Fibroblast of lung (primary cell): ENCODE measurements at regions not wholly inside any gene's neighbourhood (a gene's known extent, or its start where the extent isn't known, plus 50 kb on each side); places are given as distances from the start of the nearest gene placed in this dataset.

Source experiments
- DNase-seq, 2 donors: peaks; one replicate each; pipeline versions ENCODE4 v3.0.0 to v3.0.0-alpha.2; 2010; ENCODE audit warnings: low read depth in 2 of 2
- H2AFZ ChIP-seq: 2 replicates; pipeline ENCODE4 v1.5.1; 2012; ENCODE audit warnings: low read length, control low read depth, inconsistent platforms
- H3K27ac ChIP-seq: 2 replicates; pipeline ENCODE4 v1.5.1; 2011; ENCODE audit warnings: low read length, control low read depth; ENCODE audit not compliant: insufficient read depth
- H3K27me3 ChIP-seq: 2 replicates; pipeline ENCODE4 v1.5.1; 2011; ENCODE audit warnings: mild to moderate bottlenecking, low read length; ENCODE audit not compliant: control insufficient read depth, insufficient read depth
- H3K36me3 ChIP-seq: 2 replicates; pipeline ENCODE4 v1.5.1; 2011; ENCODE audit warnings: low read length; ENCODE audit not compliant: control insufficient read depth, insufficient read depth
- H3K4me1 ChIP-seq: 2 replicates; pipeline ENCODE4 v1.5.1; 2011; ENCODE audit warnings: low read length; ENCODE audit not compliant: control insufficient read depth, insufficient read depth; ENCODE audit errors: extremely low read depth
- H3K4me2 ChIP-seq: 2 replicates; pipeline ENCODE4 v1.5.1; 2011; ENCODE audit warnings: low read length, control low read depth; ENCODE audit not compliant: insufficient read depth; ENCODE audit errors: extremely low read depth
- H3K4me3 ChIP-seq, 4 experiments: fragments of 200-600 bp in 1 of 4; sonication (generic) in 1 of 4; replicated peaks in 1 of 4; 2 replicates each; pipeline ENCODE4 v1.5.1; 2011 to 2016; ENCODE audit warnings: low read length in 4 of 4, low read depth in 3 of 4, mild to moderate bottlenecking in 3 of 4, control low read depth in 2 of 4, inconsistent platforms in 1 of 4, mixed read lengths in 1 of 4; ENCODE audit not compliant: insufficient read depth in 1 of 4; ENCODE audit errors: control extremely low read depth in 1 of 4
- H3K79me2 ChIP-seq: 2 replicates; pipeline ENCODE4 v1.5.1; 2012; ENCODE audit warnings: mild to moderate bottlenecking, low read length, inconsistent platforms; ENCODE audit not compliant: control insufficient read depth, insufficient read depth
- H3K9ac ChIP-seq: 2 replicates; pipeline ENCODE4 v1.5.1; 2011; ENCODE audit warnings: mild to moderate bottlenecking, low read length, control low read depth; ENCODE audit not compliant: insufficient read depth
- H3K9me3 ChIP-seq: 2 replicates; pipeline ENCODE4 v1.5.1; 2012; ENCODE audit warnings: low read depth, low read length; ENCODE audit not compliant: control insufficient read depth, insufficient read depth
- H4K20me1 ChIP-seq: 2 replicates; pipeline ENCODE4 v1.5.1; 2011; ENCODE audit warnings: low read length; ENCODE audit not compliant: control insufficient read depth, insufficient read depth; ENCODE audit errors: extremely low read depth
- EZH2 ChIP-seq: IDR thresholded peaks from 2 replicates; pipeline ENCODE4 v1.5.1; 2012; ENCODE audit warnings: low read length, control low read depth, mild to moderate bottlenecking; ENCODE audit errors: missing control alignments
- TF ChIP-seq, protein P1 (sequence below), 2 donors: IDR thresholded peaks in 1 of 2; conservative IDR thresholded peaks in 1 of 2; 1 replicate in 1 of 2; 2 replicates in 1 of 2; pipeline ENCODE4 v1.5.1; 2011 to 2012; ENCODE audit warnings: low read length in 2 of 2, control low read depth in 1 of 2, inconsistent platforms in 1 of 2, low read depth in 1 of 2, mild to moderate bottlenecking in 1 of 2

DNA sequence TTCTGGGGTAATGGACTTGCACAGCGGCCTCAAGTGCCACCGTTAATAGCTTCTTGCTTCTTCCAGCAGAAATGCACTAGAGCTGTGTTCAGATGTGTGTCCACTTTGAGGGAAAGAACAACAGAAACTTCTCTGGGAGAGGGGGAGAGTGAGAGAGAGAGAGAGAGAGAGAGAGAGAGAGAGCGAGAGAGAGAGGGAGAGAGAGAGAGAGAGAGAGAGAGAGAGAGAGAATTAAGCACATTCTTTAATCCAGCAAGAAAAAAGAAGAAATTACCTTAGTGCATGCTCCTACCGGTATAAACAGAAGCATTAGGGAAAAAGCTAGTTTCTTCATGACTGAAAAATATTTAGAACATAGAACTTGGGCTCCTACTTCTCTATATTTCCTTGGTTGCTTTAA lies 418.8 kb downstream of the MAN2A1 start:
- Histone ChIP-seq H4K20me1 (no peaks in the 10 kb centered on the region), H3K36me3 (no peaks in the 10 kb centered on the region), H3K4me1 (no peaks in the 10 kb centered on the region), H3K9me3 (no peaks in the 10 kb centered on the region), H3K9ac (no peak overlapping the region), H3K27me3 (no peaks in the 10 kb centered on the region), H3K27ac (no peak overlapping the region), H3K4me2 (no peak overlapping the region), H2AFZ (no peak overlapping the region), H3K79me2 (no peaks in the 10 kb centered on the region), H3K4me3 (no peak overlapping the region)
- TF ChIP-seq, protein P1, sequence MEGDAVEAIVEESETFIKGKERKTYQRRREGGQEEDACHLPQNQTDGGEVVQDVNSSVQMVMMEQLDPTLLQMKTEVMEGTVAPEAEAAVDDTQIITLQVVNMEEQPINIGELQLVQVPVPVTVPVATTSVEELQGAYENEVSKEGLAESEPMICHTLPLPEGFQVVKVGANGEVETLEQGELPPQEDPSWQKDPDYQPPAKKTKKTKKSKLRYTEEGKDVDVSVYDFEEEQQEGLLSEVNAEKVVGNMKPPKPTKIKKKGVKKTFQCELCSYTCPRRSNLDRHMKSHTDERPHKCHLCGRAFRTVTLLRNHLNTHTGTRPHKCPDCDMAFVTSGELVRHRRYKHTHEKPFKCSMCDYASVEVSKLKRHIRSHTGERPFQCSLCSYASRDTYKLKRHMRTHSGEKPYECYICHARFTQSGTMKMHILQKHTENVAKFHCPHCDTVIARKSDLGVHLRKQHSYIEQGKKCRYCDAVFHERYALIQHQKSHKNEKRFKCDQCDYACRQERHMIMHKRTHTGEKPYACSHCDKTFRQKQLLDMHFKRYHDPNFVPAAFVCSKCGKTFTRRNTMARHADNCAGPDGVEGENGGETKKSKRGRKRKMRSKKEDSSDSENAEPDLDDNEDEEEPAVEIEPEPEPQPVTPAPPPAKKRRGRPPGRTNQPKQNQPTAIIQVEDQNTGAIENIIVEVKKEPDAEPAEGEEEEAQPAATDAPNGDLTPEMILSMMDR (conservative IDR thresholded peaks at IDR 0.05 in 1 of 2, IDR thresholded peaks at IDR 0.05 in 1 of 2; ENCODE audit: low read depth in 1 of 2, low read length in 2 of 2), result no peak
- no peak for TF ChIP-seq EZH2
- no peak for DNase-seq

DNA sequence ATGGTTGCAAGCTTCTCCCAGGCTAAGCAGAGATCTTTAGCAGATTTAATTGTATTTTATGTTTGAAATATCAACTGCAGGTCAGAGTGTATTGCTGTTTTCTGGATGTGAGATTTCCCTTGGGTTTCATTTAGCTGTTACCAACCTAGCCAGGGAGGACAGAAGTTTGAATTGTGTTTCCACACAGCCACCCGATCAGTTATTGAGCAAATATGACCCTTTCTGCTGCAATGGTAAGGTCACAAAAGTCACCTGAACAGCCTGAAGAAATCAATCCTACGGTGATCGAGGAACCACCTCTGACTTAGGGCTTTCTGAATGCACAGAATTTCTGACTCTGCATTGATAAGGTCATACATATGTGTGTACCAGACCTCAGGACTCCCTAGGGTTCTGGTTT lies 419.9 kb downstream of the MAN2A1 start:
- Histone ChIP-seq H3K36me3 (no peaks in the 10 kb centered on the region), H3K4me1 (no peaks in the 10 kb centered on the region), H3K9ac (no peak overlapping the region), H3K27ac (no peak overlapping the region), H3K9me3 (no peaks in the 10 kb centered on the region), H2AFZ (no peak overlapping the region), H3K4me3 (no peak overlapping the region), H3K79me2 (no peaks in the 10 kb centered on the region), H4K20me1 (no peaks in the 10 kb centered on the region), H3K4me2 (no peak overlapping the region), H3K27me3 (no peaks in the 10 kb centered on the region)
- DNase-seq, result no peak
- TF ChIP-seq EZH2, result no peak
- TF ChIP-seq, protein P1 (conservative IDR thresholded peaks at IDR 0.05 in 1 of 2, IDR thresholded peaks at IDR 0.05 in 1 of 2; ENCODE audit: low read depth in 1 of 2, low read length in 2 of 2), result no peak

DNA sequence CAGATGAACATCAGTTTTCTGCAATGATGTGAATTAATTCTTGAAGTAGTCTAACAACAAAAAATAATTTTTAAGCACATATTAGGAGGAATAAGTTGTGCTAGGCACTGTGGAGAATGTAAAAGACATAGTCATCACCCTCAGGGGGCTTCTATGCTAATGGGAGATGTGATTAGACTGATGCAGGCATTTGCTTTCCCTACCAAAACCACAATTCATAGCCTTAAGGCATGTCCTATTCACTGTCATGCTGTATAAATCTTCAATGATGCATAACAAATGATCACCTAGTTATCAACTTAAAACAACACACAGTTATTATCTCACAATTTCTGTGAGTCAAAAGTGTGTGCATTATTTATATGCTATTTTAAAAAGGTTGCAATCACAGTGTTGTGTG lies 422.6 kb downstream of the MAN2A1 start:
- Histone ChIP-seq H3K4me1 (no peaks in the 10 kb centered on the region), H3K27ac (no peak overlapping the region), H3K9me3 (no peaks in the 10 kb centered on the region), H2AFZ (no peak overlapping the region), H3K4me3 (no peak overlapping the region), H3K36me3 (no peaks in the 10 kb centered on the region), H3K79me2 (no peaks in the 10 kb centered on the region), H3K4me2 (no peak overlapping the region), H3K9ac (no peak overlapping the region), H3K27me3 (no peaks in the 10 kb centered on the region), H4K20me1 (no peaks in the 10 kb centered on the region)
- TF ChIP-seq, protein P1 (conservative IDR thresholded peaks at IDR 0.05 in 1 of 2, IDR thresholded peaks at IDR 0.05 in 1 of 2; ENCODE audit: low read depth in 1 of 2, low read length in 2 of 2), result no peak
- no peak for TF ChIP-seq EZH2
- DNase-seq, result no peak
